H9 (cell line): ENCODE measurements at regions not wholly inside any gene's neighbourhood (a gene's known extent, or its start where the extent isn't known, plus 50 kb on each side); places are given as distances from the start of the nearest gene placed in this dataset.

Source experiments
- DNase-seq: peaks from one replicate; pipeline ENCODE4 v3.0.0-alpha.2; 2017
- H2AFZ ChIP-seq: one replicate; pipeline ENCODE4 v1.6.1; 2013; ENCODE audit warnings: mild to moderate bottlenecking, low read length, control low read depth, moderate library complexity
- H2AK5ac ChIP-seq: 2 replicates; pipeline ENCODE4 v1.6.1; 2013; ENCODE audit warnings: low read length, control low read depth, mixed read lengths; ENCODE audit not compliant: insufficient read length
- H2BK120ac ChIP-seq: one replicate; pipeline ENCODE4 v1.6.1; 2013; ENCODE audit warnings: low read depth, mild to moderate bottlenecking, low read length, control low read depth, inconsistent platforms; ENCODE audit not compliant: poor library complexity, severe bottlenecking
- H2BK12ac ChIP-seq: 2 replicates; pipeline ENCODE4 v1.6.1; 2013; ENCODE audit warnings: low read length, control low read depth, mixed read lengths, low read depth; ENCODE audit not compliant: insufficient read length
- H2BK15ac ChIP-seq: 2 replicates; pipeline ENCODE4 v1.6.1; 2013; ENCODE audit warnings: low read depth, low read length, control low read depth
- H2BK20ac ChIP-seq: one replicate; pipeline ENCODE4 v1.6.1; 2013; ENCODE audit warnings: low read depth, mild to moderate bottlenecking, low read length, control low read depth, inconsistent platforms; ENCODE audit not compliant: poor library complexity, severe bottlenecking
- H2BK5ac ChIP-seq: 2 replicates; pipeline ENCODE4 v1.6.1; 2013; ENCODE audit warnings: low read length, control low read depth, mixed read lengths; ENCODE audit not compliant: insufficient read length
- H3K14ac ChIP-seq: 2 replicates; pipeline ENCODE4 v1.6.1; 2013; ENCODE audit warnings: low read length, control low read depth; ENCODE audit not compliant: insufficient read depth
- H3K18ac ChIP-seq: 2 replicates; pipeline ENCODE4 v1.6.1; 2013; ENCODE audit warnings: low read depth, mild to moderate bottlenecking, mixed read lengths, low read length, control low read depth; ENCODE audit not compliant: insufficient read length
- H3K23ac ChIP-seq: 2 replicates; pipeline ENCODE4 v1.6.1; 2013; ENCODE audit warnings: low read length, control low read depth, mixed read lengths, low read depth; ENCODE audit not compliant: insufficient read length
- H3K23me2 ChIP-seq: 2 replicates; pipeline ENCODE4 v1.6.1; 2013; ENCODE audit warnings: low read depth, mild to moderate bottlenecking, mixed read lengths, low read length, control low read depth; ENCODE audit not compliant: insufficient read length, poor library complexity, severe bottlenecking
- H3K27ac ChIP-seq: 2 replicates; pipeline ENCODE4 v1.5.1; 2013; ENCODE audit warnings: low read length, control low read depth, mixed read lengths, low read depth; ENCODE audit not compliant: insufficient read length
- H3K27me3 ChIP-seq: 2 replicates; pipeline ENCODE4 v1.6.1; 2013; ENCODE audit warnings: low read length, control low read depth, inconsistent platforms; ENCODE audit not compliant: insufficient read depth
- H3K4ac ChIP-seq: 2 replicates; pipeline ENCODE4 v1.6.1; 2013; ENCODE audit warnings: low read depth, mild to moderate bottlenecking, control low read depth, inconsistent platforms, low read length, moderate library complexity
- H3K4me1 ChIP-seq: 2 replicates; pipeline ENCODE4 v1.6.1; 2013; ENCODE audit warnings: low read length, control low read depth, inconsistent platforms; ENCODE audit not compliant: insufficient read depth
- H3K4me2 ChIP-seq: 2 replicates; pipeline ENCODE4 v1.6.1; 2013; ENCODE audit warnings: low read length, control low read depth, mixed read lengths; ENCODE audit not compliant: insufficient read length, insufficient read depth
- H3K56ac ChIP-seq: 2 replicates; pipeline ENCODE4 v1.6.1; 2013; ENCODE audit warnings: low read depth, mild to moderate bottlenecking, mixed read lengths, low read length, control low read depth; ENCODE audit not compliant: insufficient read length
- H3K79me1 ChIP-seq: 2 replicates; pipeline ENCODE4 v1.6.1; 2013; ENCODE audit warnings: low read depth, mild to moderate bottlenecking, moderate library complexity, low read length, control low read depth, inconsistent platforms; ENCODE audit not compliant: insufficient read depth, poor library complexity, severe bottlenecking
- H3K79me2 ChIP-seq: 2 replicates; pipeline ENCODE4 v1.6.1; 2013; ENCODE audit warnings: low read length, control low read depth, inconsistent platforms; ENCODE audit not compliant: insufficient read depth
- H3K9ac ChIP-seq: 2 replicates; pipeline ENCODE4 v1.6.1; 2013; ENCODE audit warnings: low read length, control low read depth, mixed read lengths; ENCODE audit not compliant: insufficient read length; ENCODE audit errors: extremely low read depth
- H3K9me3 ChIP-seq: one replicate; pipeline ENCODE4 v1.6.1; 2013; ENCODE audit warnings: low read depth, low read length, inconsistent platforms; ENCODE audit not compliant: control insufficient read depth
- H3T11ph ChIP-seq: one replicate; pipeline ENCODE4 v1.6.1; 2013; ENCODE audit warnings: mild to moderate bottlenecking, low read length, control low read depth, inconsistent platforms
- H4K20me1 ChIP-seq: one replicate; pipeline ENCODE4 v1.6.1; 2013; ENCODE audit not compliant: control insufficient read depth, insufficient read length, insufficient read depth
- H4K5ac ChIP-seq: 2 replicates; pipeline ENCODE4 v1.6.1; 2013; ENCODE audit warnings: low read depth, mild to moderate bottlenecking, mixed read lengths, low read length, control low read depth; ENCODE audit not compliant: insufficient read length
- H4K8ac ChIP-seq: replicated peaks from 2 replicates; pipeline ENCODE4 v1.6.1; 2013; ENCODE audit warnings: low read length, control low read depth, mixed read lengths, low read depth; ENCODE audit not compliant: insufficient read length
- H4K91ac ChIP-seq: 2 replicates; pipeline ENCODE4 v1.6.1; 2013; ENCODE audit warnings: low read depth, mild to moderate bottlenecking, moderate library complexity, mixed read lengths, low read length, control low read depth; ENCODE audit not compliant: insufficient read length
- H3K27ac Mint-ChIP-seq, 3 experiments: 2 replicates in 2 of 3; 3 replicates in 1 of 3; pipeline ENCODE4 v1.8.0; 2020 to 2021; ENCODE audit warnings: mixed read lengths in 3 of 3, mild to moderate bottlenecking in 1 of 3, moderate library complexity in 1 of 3
- H3K27me3 Mint-ChIP-seq: 2 replicates; pipeline ENCODE4 v1.8.0; 2021; ENCODE audit warnings: low read depth, mild to moderate bottlenecking, moderate library complexity, mixed read lengths
- H3K36me3 Mint-ChIP-seq, 3 experiments: 2 replicates in 2 of 3; 3 replicates in 1 of 3; pipeline ENCODE4 v1.8.0; 2020 to 2021; ENCODE audit warnings: low read depth in 3 of 3, mixed read lengths in 3 of 3; ENCODE audit not compliant: insufficient read depth in 1 of 3
- H3K4me1 Mint-ChIP-seq, 2 experiments: 2 replicates each; pipeline ENCODE4 v1.8.0; 2020; ENCODE audit warnings: mixed read lengths in 2 of 2
- H3K4me3 Mint-ChIP-seq, 2 experiments: 2 replicates in 1 of 2; 3 replicates in 1 of 2; pipeline ENCODE4 v1.8.0; 2020 to 2021; ENCODE audit warnings: mild to moderate bottlenecking in 2 of 2, mixed read lengths in 2 of 2, moderate library complexity in 1 of 2
- H3K9me3 Mint-ChIP-seq, 2 experiments: 2 replicates in 1 of 2; 3 replicates in 1 of 2; pipeline ENCODE4 v1.8.0; 2020; ENCODE audit warnings: mild to moderate bottlenecking in 2 of 2, mixed read lengths in 2 of 2, moderate library complexity in 1 of 2
- CTCF ChIP-seq: fragments of 200-600 bp; sonication (generic); conservative IDR thresholded peaks from 3 replicates; pipeline ENCODE4 v1.8.0; 2021; ENCODE audit warnings: antibody characterized with exemption, mild to moderate bottlenecking
- WGBS: extraction: QIAGEN DNeasy Blood & Tissue Kit; methylation state at CpG from one replicate; pipeline ENCODE4 v1.1.7; 2013; ENCODE audit warnings: missing lambda C conversion rate, low lambda C conversion rate, mixed read lengths; ENCODE audit not compliant: insufficient read length; ENCODE audit errors: extremely low coverage; 5-methylcytosine and 5-hydroxymethylcytosine counted together

GRCh38 chr9:86452201-86452828 lies 98.1 kb upstream of the TUT7 start:
- Histone ChIP-seq H3K18ac (no peak overlapping the region), H3K56ac (no peak overlapping the region), H3K9me3 (no peaks in the 10 kb centered on the region), H4K20me1 (no peaks in the 10 kb centered on the region), H3K27ac (no peak overlapping the region), H3K27me3 (no peaks in the 10 kb centered on the region), H4K8ac (no peak overlapping the region), H3K4me2 (no peak overlapping the region), H2BK20ac (no peak overlapping the region), H3K79me1 (no peaks in the 10 kb centered on the region), H4K5ac (no peak overlapping the region), H2BK12ac (no peak overlapping the region), H3K4me1 (no peaks in the 10 kb centered on the region), H2BK15ac (no peak overlapping the region), H3K23ac (no peak overlapping the region), H3K23me2 (no peaks in the 10 kb centered on the region), H2BK120ac (no peak overlapping the region), H2AFZ (no peak overlapping the region), H3K4ac (no peak overlapping the region), H4K91ac (no peak overlapping the region), H3K9ac (no peak overlapping the region), H2AK5ac (no peak overlapping the region), H3T11ph (no peak overlapping the region), H3K79me2 (no peaks in the 10 kb centered on the region), H3K14ac (no peak overlapping the region), H2BK5ac (no peak overlapping the region)
- Mint-ChIP-seq H3K4me1 (0 out of 4 replicates have a peak, but pooled peaks cover 0 to 4% of the 10 kb centered on the region in 2 experiments), H3K27ac (no peak overlapping the region), H3K27me3 (no peaks in the 10 kb centered on the region), H3K36me3 (no peaks in the 10 kb centered on the region; a peak in 1 of 7 replicates), H3K9me3 (no peaks in the 10 kb centered on the region), H3K4me3 (no peak overlapping the region)
- WGBS = no CpG with 5 or more reads among the region's 3 CpGs
- no peak for TF ChIP-seq CTCF
- no peak for DNase-seq
